ENCODE measurements at regions not wholly inside any gene's neighbourhood (a gene's known extent, or its start where the extent isn't known, plus 50 kb on each side); places are given as distances from the start of the nearest gene placed in this dataset.

DNA sequence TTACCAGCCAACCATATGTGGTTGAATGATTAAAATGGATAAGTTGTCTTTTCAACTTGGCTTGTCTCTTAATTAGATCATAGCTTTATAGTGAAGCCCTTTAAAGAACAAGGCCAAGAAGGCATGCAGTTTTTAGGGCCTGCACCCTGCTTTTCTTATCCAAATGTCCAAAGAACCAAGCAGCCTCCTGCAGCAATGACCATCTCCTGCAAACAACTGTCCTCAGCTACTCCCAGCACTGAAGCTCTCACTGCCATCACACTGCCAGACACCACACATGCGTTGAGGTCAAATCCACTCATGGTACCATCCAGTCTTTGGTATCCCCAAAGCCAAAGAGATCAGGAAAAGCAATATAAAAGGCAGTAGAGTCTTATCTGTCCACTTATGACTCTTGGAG is 210.3 kb downstream of the ACTR3B start:
- TF ChIP-seq NFYB (CRISPR knock-in tag; conservative IDR thresholded peaks at IDR 0.05; ENCODE audit: low read depth) (no peak), CREB1 (CRISPR knock-in tag; IDR thresholded peaks at IDR 0.05) (no peak), ZNF121 (CRISPR knock-in tag; IDR thresholded peaks at IDR 0.05) (no peak), HMGA2 (CRISPR knock-in tag; IDR thresholded peaks at IDR 0.05) (no peak)
- TF ChIP-seq, protein P1, sequence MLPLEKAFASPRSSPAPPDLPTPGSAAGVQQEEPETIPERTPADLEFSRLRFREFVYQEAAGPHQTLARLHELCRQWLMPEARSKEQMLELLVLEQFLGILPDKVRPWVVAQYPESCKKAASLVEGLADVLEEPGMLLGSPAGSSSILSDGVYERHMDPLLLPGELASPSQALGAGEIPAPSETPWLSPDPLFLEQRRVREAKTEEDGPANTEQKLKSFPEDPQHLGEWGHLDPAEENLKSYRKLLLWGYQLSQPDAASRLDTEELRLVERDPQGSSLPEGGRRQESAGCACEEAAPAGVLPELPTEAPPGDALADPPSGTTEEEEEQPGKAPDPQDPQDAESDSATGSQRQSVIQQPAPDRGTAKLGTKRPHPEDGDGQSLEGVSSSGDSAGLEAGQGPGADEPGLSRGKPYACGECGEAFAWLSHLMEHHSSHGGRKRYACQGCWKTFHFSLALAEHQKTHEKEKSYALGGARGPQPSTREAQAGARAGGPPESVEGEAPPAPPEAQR (CRISPR knock-in tag; IDR thresholded peaks at IDR 0.05), result no peak
- TF ChIP-seq, protein P2, sequence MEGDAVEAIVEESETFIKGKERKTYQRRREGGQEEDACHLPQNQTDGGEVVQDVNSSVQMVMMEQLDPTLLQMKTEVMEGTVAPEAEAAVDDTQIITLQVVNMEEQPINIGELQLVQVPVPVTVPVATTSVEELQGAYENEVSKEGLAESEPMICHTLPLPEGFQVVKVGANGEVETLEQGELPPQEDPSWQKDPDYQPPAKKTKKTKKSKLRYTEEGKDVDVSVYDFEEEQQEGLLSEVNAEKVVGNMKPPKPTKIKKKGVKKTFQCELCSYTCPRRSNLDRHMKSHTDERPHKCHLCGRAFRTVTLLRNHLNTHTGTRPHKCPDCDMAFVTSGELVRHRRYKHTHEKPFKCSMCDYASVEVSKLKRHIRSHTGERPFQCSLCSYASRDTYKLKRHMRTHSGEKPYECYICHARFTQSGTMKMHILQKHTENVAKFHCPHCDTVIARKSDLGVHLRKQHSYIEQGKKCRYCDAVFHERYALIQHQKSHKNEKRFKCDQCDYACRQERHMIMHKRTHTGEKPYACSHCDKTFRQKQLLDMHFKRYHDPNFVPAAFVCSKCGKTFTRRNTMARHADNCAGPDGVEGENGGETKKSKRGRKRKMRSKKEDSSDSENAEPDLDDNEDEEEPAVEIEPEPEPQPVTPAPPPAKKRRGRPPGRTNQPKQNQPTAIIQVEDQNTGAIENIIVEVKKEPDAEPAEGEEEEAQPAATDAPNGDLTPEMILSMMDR (IDR thresholded peaks at IDR 0.05), result no peak
- TF ChIP-seq, protein P3, sequence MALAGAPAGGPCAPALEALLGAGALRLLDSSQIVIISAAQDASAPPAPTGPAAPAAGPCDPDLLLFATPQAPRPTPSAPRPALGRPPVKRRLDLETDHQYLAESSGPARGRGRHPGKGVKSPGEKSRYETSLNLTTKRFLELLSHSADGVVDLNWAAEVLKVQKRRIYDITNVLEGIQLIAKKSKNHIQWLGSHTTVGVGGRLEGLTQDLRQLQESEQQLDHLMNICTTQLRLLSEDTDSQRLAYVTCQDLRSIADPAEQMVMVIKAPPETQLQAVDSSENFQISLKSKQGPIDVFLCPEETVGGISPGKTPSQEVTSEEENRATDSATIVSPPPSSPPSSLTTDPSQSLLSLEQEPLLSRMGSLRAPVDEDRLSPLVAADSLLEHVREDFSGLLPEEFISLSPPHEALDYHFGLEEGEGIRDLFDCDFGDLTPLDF (CRISPR knock-in tag; IDR thresholded peaks at IDR 0.05), result no peak

All from WTC11 (cell line).